ENCODE measurements at regions not wholly inside any gene's neighbourhood (a gene's known extent, or its start where the extent isn't known, plus 50 kb on each side); places are given as distances from the start of the nearest gene placed in this dataset.
A peak's percentile ranks its signal among the peaks of the same experiment; 100 is the strongest.

GRCh38 chr1:22344851-22345560, 106.6 kb upstream of the ZBTB40 start:
- H3K79me1 ChIP-seq (ENCODE audit: low read depth, low read length), result no peaks in the 10 kb centered on the region
- no peak overlapping the region for H3K9ac ChIP-seq (replicated peaks in 1 of 4; ENCODE audit: extremely low read depth in 1 of 4, low read depth in 3 of 4, low read length in 3 of 4)
- no peak overlapping the region for H3K56ac ChIP-seq (replicated peaks; ENCODE audit: insufficient read length, low read depth, low read length)
- H4K8ac ChIP-seq (ENCODE audit: extremely low read depth, insufficient read depth, low read length), result no peak overlapping the region
- no peak overlapping the region for H2BK12ac ChIP-seq (ENCODE audit: low read depth, low read length)
- no peak overlapping the region for H2AK5ac ChIP-seq (ENCODE audit: low read depth, low read length)
- peaks cover 0 to 8% (median 5%) of the 10 kb centered on the region in 4 experiments; a peak in 5 of 7 replicates for H3K4me1 ChIP-seq (replicated peaks in 1 of 4; ENCODE audit: control insufficient read depth in 3 of 4, insufficient read depth in 4 of 4, low read length in 3 of 4)
- no peak overlapping the region for H2BK5ac ChIP-seq (ENCODE audit: low read depth, low read length)
- no peak overlapping the region for H3K14ac ChIP-seq (ENCODE audit: insufficient read length)
- H3K79me2 ChIP-seq (ENCODE audit: control insufficient read depth in 1 of 2, insufficient read depth in 2 of 2, low read length in 2 of 2), result no peaks in the 10 kb centered on the region
- H4K5ac ChIP-seq (ENCODE audit: insufficient read length, low read depth, low read length), result no peak overlapping the region
- POLR2A ChIA-PET (ENCODE audit: partially characterized antibody), result interaction anchor here (1.2 kb wide), 1 partner anchor 41 kb away, joined by 3 read pairs; no protein-coding TSS in a partner anchor
- H3K23me2 ChIP-seq (ENCODE audit: low read depth, low read length), result no peaks in the 10 kb centered on the region; the same call in 1 of the 2 replicates
- no peak for FAIRE-seq
- H3K4me2 ChIP-seq (ENCODE audit: insufficient read depth in 1 of 2, low read depth in 2 of 2, low read length in 2 of 2), result no peak overlapping the region
- H4K20me1 ChIP-seq (replicated peaks in 1 of 2; ENCODE audit: control insufficient read depth in 1 of 2, insufficient read depth in 2 of 2, low read length in 2 of 2), result no peaks in the 10 kb centered on the region
- CTCF ChIA-PET (ENCODE audit: partially characterized antibody), result interaction anchor here (0.5 to 3.5 kb wide), 9 partner anchors 9 to 309 kb away, joined by 3 to 14 read pairs (median 3); no protein-coding TSS in a partner anchor
- H3K4me3 ChIP-seq (ENCODE audit: extremely low read depth in 1 of 4, insufficient read depth in 2 of 4, low read depth in 3 of 4, low read length in 4 of 4), result no peak overlapping the region
- H3K9me3 ChIP-seq (ENCODE audit: insufficient read depth in 2 of 2, low read depth in 1 of 2, low read length in 1 of 2), result no peaks in the 10 kb centered on the region
- H2BK15ac ChIP-seq (ENCODE audit: low read length), result 0 out of 2 replicates have a peak overlapping the region, but pooled peaks have one; percentile 93
- 86% methylated on average over 17 of the region's 17 CpGs; no CpG with 5 or more reads in 1 of the 2 experiments for WGBS, 2 experiments (ENCODE audit: extremely low coverage in 1 of 2, insufficient coverage in 1 of 2, insufficient read length in 1 of 2, insufficient replicate concordance in 2 of 2, low coverage in 1 of 2, low lambda C conversion rate in 2 of 2, missing lambda C conversion rate in 1 of 2)
- no peak overlapping the region for H2BK20ac ChIP-seq (ENCODE audit: low read length)
- no peak overlapping the region for H4K91ac ChIP-seq (replicated peaks; ENCODE audit: insufficient read length, low read length)
- H3K36me3 ChIP-seq (ENCODE audit: control insufficient read depth in 2 of 4, insufficient read depth in 4 of 4, low read length in 3 of 4), result no peaks in the 10 kb centered on the region
- H2BK120ac ChIP-seq (replicated peaks; ENCODE audit: low read depth, low read length), result no peak overlapping the region
- H3K23ac ChIP-seq (ENCODE audit: insufficient read length), result no peak overlapping the region
- H3K27ac ChIP-seq (ENCODE audit: low read depth, low read length), result no peak overlapping the region
- H3K4ac ChIP-seq (replicated peaks; ENCODE audit: insufficient read length, low read depth, low read length), result no peak overlapping the region
- no peak overlapping the region for H2AFZ ChIP-seq (ENCODE audit: low read length)
- no peaks in the 10 kb centered on the region; a peak in 3 of 7 replicates for H3K27me3 ChIP-seq (replicated peaks in 1 of 4; ENCODE audit: control insufficient read depth in 3 of 4, extremely low read depth in 1 of 4, insufficient read depth in 3 of 4, low read length in 3 of 4)
- H3K18ac ChIP-seq (ENCODE audit: extremely low read depth, low read length), result no peak overlapping the region
- DNase-seq (ENCODE audit: low read depth in 1 of 2, low spot score in 2 of 2), result no peak
- TF ChIP-seq CBX8 (IDR thresholded peaks at IDR 0.05; ENCODE audit: borderline replicate concordance, low read depth, low read length) (no peak), SIRT6 (IDR thresholded peaks at IDR 0.05; ENCODE audit: low read length) (no peak), BACH1 (IDR thresholded peaks at IDR 0.05; ENCODE audit: low read length) (no peak), PHF8 (conservative IDR thresholded peaks at IDR 0.05; ENCODE audit: low read depth, low read length) (no peak), JUND (IDR thresholded peaks at IDR 0.05; ENCODE audit: low read length) (no peak), POU5F1 (IDR thresholded peaks at IDR 0.05; ENCODE audit: low read depth, low read length) (no peak), USF2 (IDR thresholded peaks at IDR 0.05; ENCODE audit: low read length) (no peak), RXRA (IDR thresholded peaks at IDR 0.05; ENCODE audit: insufficient read depth, low read depth, low read length) (no peak), GABPA (IDR thresholded peaks at IDR 0.05; ENCODE audit: borderline replicate concordance, insufficient read depth, low read length) (no peak), ATF3 (IDR thresholded peaks at IDR 0.05; ENCODE audit: insufficient read depth, low read depth, low read length) (no peak), RAD21 (IDR thresholded peaks at IDR 0.05 in 1 of 2, conservative IDR thresholded peaks at IDR 0.05 in 1 of 2; ENCODE audit: low read depth in 2 of 2, low read length in 2 of 2) (no peak)

Measured in H1 (cell line).